K562 (cell line): ENCODE measurements at regions not wholly inside any gene's neighbourhood (a gene's known extent, or its start where the extent isn't known, plus 50 kb on each side); places are given as distances from the start of the nearest gene placed in this dataset.

Experiments used
- ATAC-seq: fragments of 200-7000 bp; cut with Tn5 transposase; 3 replicates; pipeline ENCODE4 v1.9.1; 2020; ENCODE audit warnings: moderate library complexity
- BruUV-seq: library from RNA; stranded (reverse); fragments of 400-500 nt; replicated peaks from 2 replicates; lab custom pipeline; 2021; lab: Mats Ljungman, UMichigan
- CTCF ChIA-PET: fragments of 300-600 bp; formaldehyde crosslinking; extraction: SDS; loops from one replicate; lab custom pipeline; 2021; ENCODE audit warnings: low intra/inter-chr PET ratio; lab: Yijun Ruan, JAX
- POLR2A ChIA-PET: fragments of 300-600, 350-650 bp; sonication (Branson Sonifier 250); formaldehyde crosslinking; extraction: SDS; loops from one replicate; lab custom pipeline; 2021; ENCODE audit warnings: antibody characterized with exemption, inconsistent platforms; lab: Yijun Ruan, JAX
- DNase-seq, 4 experiments: peaks; one replicate each; pipeline versions ENCODE4 v3.0.0 to v3.0.0-alpha.2; 2011 to 2018; ENCODE audit warnings: low spot score in 3 of 4, mixed read lengths in 3 of 4; ENCODE audit errors: extremely low read depth in 1 of 4
- FAIRE-seq: peaks from 2 replicates; lab custom pipeline; 2011; peaks lifted over from hg19 to GRCh38; lab: Jason Lieb, UNC
- H2AFZ ChIP-seq: 2 replicates; pipeline ENCODE4 v1.6.0; 2011; ENCODE audit warnings: low read depth, low read length, control low read depth, inconsistent platforms
- H3K27ac ChIP-seq: fragments of 200-600 bp; 3 replicates; pipeline ENCODE4 v1.8.0; 2011; ENCODE audit warnings: low read depth, mild to moderate bottlenecking, control low read depth, inconsistent platforms, low read length, moderate library complexity, mixed read lengths; ENCODE audit errors: extremely low read depth
- H3K27me3 ChIP-seq, 2 experiments: fragments of 300-600 bp in 1 of 2; 2 replicates in 1 of 2; 3 replicates in 1 of 2; pipeline versions ENCODE4 v1.6.0 to v1.8.0; 2011; ENCODE audit warnings: inconsistent platforms in 2 of 2, low read length in 2 of 2, mild to moderate bottlenecking in 1 of 2, mixed read lengths in 1 of 2, moderate library complexity in 1 of 2; ENCODE audit not compliant: control insufficient read depth in 2 of 2, insufficient read depth in 2 of 2
- H3K36me3 ChIP-seq: fragments of 300-600 bp; 3 replicates; pipeline ENCODE4 v1.8.0; 2011; ENCODE audit warnings: mild to moderate bottlenecking, low read length, inconsistent platforms; ENCODE audit not compliant: control insufficient read depth, insufficient read depth
- H3K4me1 ChIP-seq, 2 experiments: fragments of 200-600 bp in 1 of 2; replicated peaks in 1 of 2; 2 replicates in 1 of 2; 3 replicates in 1 of 2; pipeline versions ENCODE4 v1.5.1 to v1.8.0; 2011; ENCODE audit warnings: inconsistent platforms in 2 of 2, low read length in 2 of 2, mild to moderate bottlenecking in 1 of 2, mixed read lengths in 1 of 2, moderate library complexity in 1 of 2; ENCODE audit not compliant: control insufficient read depth in 2 of 2, insufficient read depth in 2 of 2
- H3K4me2 ChIP-seq: 2 replicates; pipeline ENCODE4 v1.6.1; 2011; ENCODE audit warnings: low read length, control low read depth, inconsistent platforms, mixed read lengths; ENCODE audit not compliant: insufficient read depth
- H3K4me3 ChIP-seq: fragments of 200-600 bp; sonication (generic), shearing (Covaris generic); 2 replicates; pipeline ENCODE4 v1.5.1; 2016; ENCODE audit warnings: control low read depth, inconsistent platforms
- H3K79me2 ChIP-seq: fragments of 200-600 bp; 3 replicates; pipeline ENCODE4 v1.8.0; 2011; ENCODE audit warnings: low read length, inconsistent platforms; ENCODE audit not compliant: control insufficient read depth, insufficient read depth
- H3K9ac ChIP-seq, 2 experiments: 2 replicates each; pipeline versions ENCODE4 v1.6.0 to v1.6.1; 2011; ENCODE audit warnings: low read depth in 2 of 2, low read length in 2 of 2, control low read depth in 1 of 2, inconsistent platforms in 1 of 2, mild to moderate bottlenecking in 1 of 2, mixed read lengths in 1 of 2; ENCODE audit not compliant: insufficient read depth in 1 of 2
- H3K9me1 ChIP-seq: one replicate; pipeline ENCODE4 v1.6.0; 2011; ENCODE audit warnings: inconsistent platforms, mild to moderate bottlenecking, low read length, moderate library complexity; ENCODE audit not compliant: control insufficient read depth, insufficient read depth
- H3K9me3 ChIP-seq: replicated peaks from 2 replicates; pipeline ENCODE4 v1.5.1; 2011; ENCODE audit warnings: low read depth, low read length, inconsistent platforms; ENCODE audit not compliant: control insufficient read depth, insufficient read depth
- H4K20me1 ChIP-seq: replicated peaks from 2 replicates; pipeline ENCODE4 v1.6.1; 2011; ENCODE audit warnings: low read length, inconsistent platforms, mixed read lengths; ENCODE audit not compliant: control insufficient read depth, insufficient read depth
- CC2D1A ChIP-seq: fragments of 450-650 bp; IDR thresholded peaks from 2 replicates; pipeline ENCODE4 v1.6.1; 2017; ENCODE audit warnings: mild to moderate bottlenecking
- CEBPB ChIP-seq: fragments of 450-650 bp; IDR thresholded peaks from 2 replicates; pipeline ENCODE4 v1.6.1; 2016; ENCODE audit warnings: missing genetic modification characterization, missing compliant biosample characterization
- GABPB2 ChIP-seq: fragments of 250-450 bp; sonication (Bioruptor Pico); conservative IDR thresholded peaks from 2 replicates; pipeline ENCODE4 v1.5.1; 2021; ENCODE audit warnings: mild to moderate bottlenecking
- PTTG1 ChIP-seq: fragments of 450-650 bp; IDR thresholded peaks from 2 replicates; pipeline ENCODE4 v1.6.1; 2016; ENCODE audit warnings: low read depth, mild to moderate bottlenecking, missing genetic modification characterization, missing compliant biosample characterization
- STAT5B ChIP-seq: fragments of 250-450 bp; sonication (Bioruptor Pico); IDR thresholded peaks from 2 replicates; pipeline ENCODE4 v1.8.0; 2021; ENCODE audit warnings: mild to moderate bottlenecking, inconsistent platforms
- ZNF253 ChIP-seq: fragments of 250-450 bp; sonication (Bioruptor Pico); conservative IDR thresholded peaks from 2 replicates; pipeline ENCODE4 v1.6.1; 2021; ENCODE audit warnings: mild to moderate bottlenecking
- WGBS: fragments of 100-300 bp; shearing (Covaris generic); methylation state at CpG from one replicate; pipeline ENCODE4 v1.1.6; 2016; ENCODE audit warnings: low coverage, mixed read lengths; ENCODE audit not compliant: insufficient coverage; ENCODE audit errors: missing lambda C conversion rate; 5-methylcytosine and 5-hydroxymethylcytosine counted together
- in situ Hi-C: fragments of 300-500 bp; cut with MboI; formaldehyde crosslinking; loops from 4 replicates; pipeline ENCODE4 v1.15.0; 2018; ENCODE audit warnings: inconsistent platforms, mixed read lengths
- intact Hi-C: fragments of 100-400 bp; cut with micrococcal nuclease; formaldehyde crosslinking; loops from 2 replicates; pipeline ENCODE4 v1.14.2; 2022
- TF ChIP-seq, protein P1 (sequence below): fragments of 250-450 bp; sonication (Bioruptor Pico); IDR thresholded peaks from 2 replicates; pipeline ENCODE4 v1.4.0; 2020
- TF ChIP-seq, protein P2 (sequence below), 2 experiments: fragments of 450-650 bp in 1 of 2; sonication (generic) in 1 of 2; formaldehyde crosslinking in 1 of 2; IDR thresholded peaks in 1 of 2; conservative IDR thresholded peaks in 1 of 2; 2 replicates each; pipeline versions ENCODE4 v1.6.1 to v1.8.1; 2016 to 2023; ENCODE audit warnings: mild to moderate bottlenecking in 2 of 2, moderate library complexity in 2 of 2, inconsistent platforms in 1 of 2, missing genetic modification reagents in 1 of 2
- TF ChIP-seq, protein P3 (sequence below): fragments of 200-600 bp; sonication (generic); IDR thresholded peaks from one replicate; pipeline ENCODE4 v1.6.1; 2012; ENCODE audit warnings: mild to moderate bottlenecking, low read depth, low read length, inconsistent platforms

DNA sequence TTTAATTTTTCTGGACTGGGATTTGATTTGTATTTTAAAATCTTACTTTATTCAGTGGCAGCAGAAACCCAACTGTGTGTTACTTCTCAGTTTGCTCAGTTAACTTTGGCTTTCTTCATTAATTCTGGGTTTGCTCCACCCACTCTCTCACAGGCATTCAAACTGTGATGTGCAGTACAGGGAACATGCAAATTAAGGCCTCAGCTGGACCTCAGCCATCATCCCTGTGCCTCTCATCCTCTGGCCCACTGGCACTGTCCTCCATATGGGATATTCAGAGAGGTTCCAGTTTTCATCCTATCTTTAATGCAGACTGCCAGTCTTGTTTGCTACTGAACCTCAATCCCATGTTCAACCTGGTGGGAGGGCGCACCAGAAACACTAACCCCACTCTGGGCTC, 743.4 kb upstream of the IGFBP3 start:
- DNase-seq, result no peak
- Histone ChIP-seq H3K9ac (no peak overlapping the region), H3K36me3 (no peaks in the 10 kb centered on the region), H3K27me3 (no peaks in the 10 kb centered on the region), H3K79me2 (no peaks in the 10 kb centered on the region), H3K4me3 (no peak overlapping the region), H3K4me2 (no peak overlapping the region), H3K9me1 (no peaks in the 10 kb centered on the region), H4K20me1 (no peaks in the 10 kb centered on the region), H3K27ac (no peak overlapping the region), H2AFZ (no peak overlapping the region), H3K9me3 (no peaks in the 10 kb centered on the region), H3K4me1 (no peaks in the 10 kb centered on the region)
- intact Hi-C loops, result no loop called here
- no peak for FAIRE-seq
- in situ Hi-C loops, result no loop called here
- WGBS, result 0% methylated on average over 1 of the region's 1 CpG
- no peak for ATAC-seq
- ChIA-PET CTCF (no interaction called here), POLR2A (no interaction called here)
- no TSS peak for BruUV-seq
- TF ChIP-seq STAT5B (CRISPR knock-in tag) (no peak), GABPB2 (CRISPR knock-in tag) (no peak), CEBPB (tag) (no peak), CC2D1A (no peak), ZNF253 (CRISPR knock-in tag) (no peak), PTTG1 (tag) (no peak)
- TF ChIP-seq, protein P1, sequence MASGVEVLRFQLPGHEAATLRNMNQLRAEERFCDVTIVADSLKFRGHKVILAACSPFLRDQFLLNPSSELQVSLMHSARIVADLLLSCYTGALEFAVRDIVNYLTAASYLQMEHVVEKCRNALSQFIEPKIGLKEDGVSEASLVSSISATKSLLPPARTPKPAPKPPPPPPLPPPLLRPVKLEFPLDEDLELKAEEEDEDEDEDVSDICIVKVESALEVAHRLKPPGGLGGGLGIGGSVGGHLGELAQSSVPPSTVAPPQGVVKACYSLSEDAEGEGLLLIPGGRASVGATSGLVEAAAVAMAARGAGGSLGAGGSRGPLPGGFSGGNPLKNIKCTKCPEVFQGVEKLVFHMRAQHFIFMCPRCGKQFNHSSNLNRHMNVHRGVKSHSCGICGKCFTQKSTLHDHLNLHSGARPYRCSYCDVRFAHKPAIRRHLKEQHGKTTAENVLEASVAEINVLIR (CRISPR knock-in tag), result no peak
- TF ChIP-seq, protein P2, sequence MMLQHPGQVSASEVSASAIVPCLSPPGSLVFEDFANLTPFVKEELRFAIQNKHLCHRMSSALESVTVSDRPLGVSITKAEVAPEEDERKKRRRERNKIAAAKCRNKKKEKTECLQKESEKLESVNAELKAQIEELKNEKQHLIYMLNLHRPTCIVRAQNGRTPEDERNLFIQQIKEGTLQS (IDR thresholded peaks at IDR 0.05), result no peak
- TF ChIP-seq, protein P2 (CRISPR knock-in tag; conservative IDR thresholded peaks at IDR 0.05), result no peak
- TF ChIP-seq, protein P3, sequence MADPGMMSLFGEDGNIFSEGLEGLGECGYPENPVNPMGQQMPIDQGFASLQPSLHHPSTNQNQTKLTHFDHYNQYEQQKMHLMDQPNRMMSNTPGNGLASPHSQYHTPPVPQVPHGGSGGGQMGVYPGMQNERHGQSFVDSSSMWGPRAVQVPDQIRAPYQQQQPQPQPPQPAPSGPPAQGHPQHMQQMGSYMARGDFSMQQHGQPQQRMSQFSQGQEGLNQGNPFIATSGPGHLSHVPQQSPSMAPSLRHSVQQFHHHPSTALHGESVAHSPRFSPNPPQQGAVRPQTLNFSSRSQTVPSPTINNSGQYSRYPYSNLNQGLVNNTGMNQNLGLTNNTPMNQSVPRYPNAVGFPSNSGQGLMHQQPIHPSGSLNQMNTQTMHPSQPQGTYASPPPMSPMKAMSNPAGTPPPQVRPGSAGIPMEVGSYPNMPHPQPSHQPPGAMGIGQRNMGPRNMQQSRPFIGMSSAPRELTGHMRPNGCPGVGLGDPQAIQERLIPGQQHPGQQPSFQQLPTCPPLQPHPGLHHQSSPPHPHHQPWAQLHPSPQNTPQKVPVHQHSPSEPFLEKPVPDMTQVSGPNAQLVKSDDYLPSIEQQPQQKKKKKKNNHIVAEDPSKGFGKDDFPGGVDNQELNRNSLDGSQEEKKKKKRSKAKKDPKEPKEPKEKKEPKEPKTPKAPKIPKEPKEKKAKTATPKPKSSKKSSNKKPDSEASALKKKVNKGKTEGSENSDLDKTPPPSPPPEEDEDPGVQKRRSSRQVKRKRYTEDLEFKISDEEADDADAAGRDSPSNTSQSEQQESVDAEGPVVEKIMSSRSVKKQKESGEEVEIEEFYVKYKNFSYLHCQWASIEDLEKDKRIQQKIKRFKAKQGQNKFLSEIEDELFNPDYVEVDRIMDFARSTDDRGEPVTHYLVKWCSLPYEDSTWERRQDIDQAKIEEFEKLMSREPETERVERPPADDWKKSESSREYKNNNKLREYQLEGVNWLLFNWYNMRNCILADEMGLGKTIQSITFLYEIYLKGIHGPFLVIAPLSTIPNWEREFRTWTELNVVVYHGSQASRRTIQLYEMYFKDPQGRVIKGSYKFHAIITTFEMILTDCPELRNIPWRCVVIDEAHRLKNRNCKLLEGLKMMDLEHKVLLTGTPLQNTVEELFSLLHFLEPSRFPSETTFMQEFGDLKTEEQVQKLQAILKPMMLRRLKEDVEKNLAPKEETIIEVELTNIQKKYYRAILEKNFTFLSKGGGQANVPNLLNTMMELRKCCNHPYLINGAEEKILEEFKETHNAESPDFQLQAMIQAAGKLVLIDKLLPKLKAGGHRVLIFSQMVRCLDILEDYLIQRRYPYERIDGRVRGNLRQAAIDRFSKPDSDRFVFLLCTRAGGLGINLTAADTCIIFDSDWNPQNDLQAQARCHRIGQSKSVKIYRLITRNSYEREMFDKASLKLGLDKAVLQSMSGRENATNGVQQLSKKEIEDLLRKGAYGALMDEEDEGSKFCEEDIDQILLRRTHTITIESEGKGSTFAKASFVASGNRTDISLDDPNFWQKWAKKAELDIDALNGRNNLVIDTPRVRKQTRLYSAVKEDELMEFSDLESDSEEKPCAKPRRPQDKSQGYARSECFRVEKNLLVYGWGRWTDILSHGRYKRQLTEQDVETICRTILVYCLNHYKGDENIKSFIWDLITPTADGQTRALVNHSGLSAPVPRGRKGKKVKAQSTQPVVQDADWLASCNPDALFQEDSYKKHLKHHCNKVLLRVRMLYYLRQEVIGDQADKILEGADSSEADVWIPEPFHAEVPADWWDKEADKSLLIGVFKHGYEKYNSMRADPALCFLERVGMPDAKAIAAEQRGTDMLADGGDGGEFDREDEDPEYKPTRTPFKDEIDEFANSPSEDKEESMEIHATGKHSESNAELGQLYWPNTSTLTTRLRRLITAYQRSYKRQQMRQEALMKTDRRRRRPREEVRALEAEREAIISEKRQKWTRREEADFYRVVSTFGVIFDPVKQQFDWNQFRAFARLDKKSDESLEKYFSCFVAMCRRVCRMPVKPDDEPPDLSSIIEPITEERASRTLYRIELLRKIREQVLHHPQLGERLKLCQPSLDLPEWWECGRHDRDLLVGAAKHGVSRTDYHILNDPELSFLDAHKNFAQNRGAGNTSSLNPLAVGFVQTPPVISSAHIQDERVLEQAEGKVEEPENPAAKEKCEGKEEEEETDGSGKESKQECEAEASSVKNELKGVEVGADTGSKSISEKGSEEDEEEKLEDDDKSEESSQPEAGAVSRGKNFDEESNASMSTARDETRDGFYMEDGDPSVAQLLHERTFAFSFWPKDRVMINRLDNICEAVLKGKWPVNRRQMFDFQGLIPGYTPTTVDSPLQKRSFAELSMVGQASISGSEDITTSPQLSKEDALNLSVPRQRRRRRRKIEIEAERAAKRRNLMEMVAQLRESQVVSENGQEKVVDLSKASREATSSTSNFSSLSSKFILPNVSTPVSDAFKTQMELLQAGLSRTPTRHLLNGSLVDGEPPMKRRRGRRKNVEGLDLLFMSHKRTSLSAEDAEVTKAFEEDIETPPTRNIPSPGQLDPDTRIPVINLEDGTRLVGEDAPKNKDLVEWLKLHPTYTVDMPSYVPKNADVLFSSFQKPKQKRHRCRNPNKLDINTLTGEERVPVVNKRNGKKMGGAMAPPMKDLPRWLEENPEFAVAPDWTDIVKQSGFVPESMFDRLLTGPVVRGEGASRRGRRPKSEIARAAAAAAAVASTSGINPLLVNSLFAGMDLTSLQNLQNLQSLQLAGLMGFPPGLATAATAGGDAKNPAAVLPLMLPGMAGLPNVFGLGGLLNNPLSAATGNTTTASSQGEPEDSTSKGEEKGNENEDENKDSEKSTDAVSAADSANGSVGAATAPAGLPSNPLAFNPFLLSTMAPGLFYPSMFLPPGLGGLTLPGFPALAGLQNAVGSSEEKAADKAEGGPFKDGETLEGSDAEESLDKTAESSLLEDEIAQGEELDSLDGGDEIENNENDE, result no peak
